WTC11 (cell line): ENCODE measurements at regions not wholly inside any gene's neighbourhood (a gene's known extent, or its start where the extent isn't known, plus 50 kb on each side); places are given as distances from the start of the nearest gene placed in this dataset.

Source experiments
- ATAC-seq: fragments of 200-7000 bp; cut with Tn5 transposase; 2 replicates; pipeline ENCODE4 v1.10.0; 2021; ENCODE audit warnings: mild to moderate bottlenecking, moderate library complexity
- CTCF ChIA-PET: fragments of 300-600 bp; sonication (Branson Sonifier 250); formaldehyde crosslinking; loops from one replicate; lab custom pipeline; 2021; ENCODE audit warnings: antibody characterized with exemption; lab: Charles Lee
- POLR2A ChIA-PET: fragments of 350-600 bp; sonication (Branson Sonifier 250); formaldehyde crosslinking; loops from one replicate; lab custom pipeline; 2021; ENCODE audit warnings: antibody characterized with exemption; lab: Charles Lee
- DNase-seq: peaks from one replicate; pipeline ENCODE4 v3.0.0; 2021; ENCODE audit warnings: low spot score
- H3K27ac Mint-ChIP-seq: 2 replicates; pipeline ENCODE4 v1.8.0; 2021; ENCODE audit warnings: mixed read lengths
- H3K27me3 Mint-ChIP-seq: 2 replicates; pipeline ENCODE4 v1.8.0; 2021; ENCODE audit warnings: low read depth, mild to moderate bottlenecking, moderate library complexity, mixed read lengths
- H3K36me3 Mint-ChIP-seq: 2 replicates; pipeline ENCODE4 v1.8.0; 2021; ENCODE audit warnings: mixed read lengths
- H3K4me1 Mint-ChIP-seq: 2 replicates; pipeline ENCODE4 v1.8.0; 2022; ENCODE audit warnings: mixed read lengths
- H3K4me3 Mint-ChIP-seq: 2 replicates; pipeline ENCODE4 v1.8.0; 2021; ENCODE audit warnings: mild to moderate bottlenecking, moderate library complexity, mixed read lengths
- H3K9me3 Mint-ChIP-seq: 2 replicates; pipeline ENCODE4 v1.8.0; 2021; ENCODE audit warnings: mixed read lengths
- AFF4 ChIP-seq: sonication (generic); formaldehyde crosslinking; IDR thresholded peaks from 2 replicates; pipeline ENCODE4 v1.8.1; 2023; ENCODE audit warnings: mild to moderate bottlenecking, missing genetic modification reagents, borderline replicate concordance
- CDX4 ChIP-seq: fragments of 250-450 bp; sonication (Bioruptor Pico); IDR thresholded peaks from 2 replicates; pipeline ENCODE4 v1.9.0; 2021; ENCODE audit warnings: moderate library complexity, mild to moderate bottlenecking, inconsistent platforms, borderline replicate concordance
- GABPB1 ChIP-seq: sonication (generic); formaldehyde crosslinking; IDR thresholded peaks from 2 replicates; pipeline ENCODE4 v1.8.1; 2023; ENCODE audit warnings: mild to moderate bottlenecking, missing genetic modification reagents
- GRHL2 ChIP-seq: fragments of 250-450 bp; sonication (Bioruptor Pico); IDR thresholded peaks from 2 replicates; pipeline ENCODE4 v1.8.0; 2022; ENCODE audit warnings: mild to moderate bottlenecking, moderate library complexity; ENCODE audit not compliant: insufficient replicate concordance, severe bottlenecking
- MXD4 ChIP-seq: fragments of 250-450 bp; sonication (Bioruptor Pico); IDR thresholded peaks from 2 replicates; pipeline ENCODE4 v1.8.0; 2021; ENCODE audit warnings: mild to moderate bottlenecking, moderate library complexity, borderline replicate concordance
- NFE2L1 ChIP-seq: sonication (generic); formaldehyde crosslinking; IDR thresholded peaks from 2 replicates; pipeline ENCODE4 v1.8.1; 2023; ENCODE audit warnings: missing genetic modification reagents
- TP53 ChIP-seq: sonication (generic); formaldehyde crosslinking; IDR thresholded peaks from 2 replicates; pipeline ENCODE4 v1.8.1; 2023; ENCODE audit warnings: mild to moderate bottlenecking, missing genetic modification reagents
- USF1 ChIP-seq: sonication (generic); formaldehyde crosslinking; IDR thresholded peaks from 2 replicates; pipeline ENCODE4 v1.8.0; 2022; ENCODE audit warnings: mild to moderate bottlenecking, missing genetic modification reagents
- ZNF263 ChIP-seq: sonication (generic); formaldehyde crosslinking; IDR thresholded peaks from 2 replicates; pipeline ENCODE4 v1.8.1; 2022; ENCODE audit warnings: low read depth, mild to moderate bottlenecking, moderate library complexity, missing genetic modification reagents
- ZNF423 ChIP-seq: fragments of 250-450 bp; sonication (Bioruptor Pico); IDR thresholded peaks from 2 replicates; pipeline ENCODE4 v2.1.2; 2022; ENCODE audit warnings: mild to moderate bottlenecking, moderate library complexity
- ZNF425 ChIP-seq: fragments of 250-450 bp; sonication (Bioruptor Pico); conservative IDR thresholded peaks from 2 replicates; pipeline ENCODE4 v1.9.0; 2021; ENCODE audit warnings: mild to moderate bottlenecking
- ZNF532 ChIP-seq: fragments of 250-450 bp; sonication (Bioruptor Pico); IDR thresholded peaks from 2 replicates; pipeline ENCODE4 v1.9.0; 2021; ENCODE audit warnings: mild to moderate bottlenecking, borderline replicate concordance
- ZNF671 ChIP-seq: fragments of 250-450 bp; sonication (Bioruptor Pico); IDR thresholded peaks from 2 replicates; pipeline ENCODE4 v1.8.0; 2021; ENCODE audit warnings: mild to moderate bottlenecking
- ZSCAN18 ChIP-seq: fragments of 250-450 bp; sonication (Bioruptor Pico); IDR thresholded peaks from 2 replicates; pipeline ENCODE4 v2.1.2; 2022; ENCODE audit warnings: mild to moderate bottlenecking, moderate library complexity

GRCh38 chr7:132708470-132708869 is 132.2 kb upstream of the PLXNA4 start:
- H3K36me3 Mint-ChIP-seq, result no peaks in the 10 kb centered on the region
- H3K9me3 Mint-ChIP-seq, result no peaks in the 10 kb centered on the region
- H3K4me3 Mint-ChIP-seq, result no peak overlapping the region
- H3K27ac Mint-ChIP-seq, result no peak overlapping the region
- TF ChIP-seq USF1 (CRISPR knock-in tag) (no peak), GABPB1 (no peak), NFE2L1 (no peak)
- H3K27me3 Mint-ChIP-seq, result no peaks in the 10 kb centered on the region; the same call in 1 of the 2 replicates
- DNase-seq, result no peak
- H3K4me1 Mint-ChIP-seq, result peaks cover 2% of the 10 kb centered on the region; the same call in 1 of the 2 replicates
- ChIA-PET POLR2A (no interaction called here), CTCF (no interaction called here)
- ATAC-seq, result no peak

GRCh38 chr7:132705146-132705545 is 128.9 kb upstream of the PLXNA4 start:
- DNase-seq (no peak), ATAC-seq (no peak)
- Mint-ChIP-seq H3K4me1 (peaks cover 2% of the 10 kb centered on the region; the same call in 1 of the 2 replicates), H3K36me3 (no peaks in the 10 kb centered on the region), H3K27ac (no peak overlapping the region), H3K9me3 (peaks cover 6% of the 10 kb centered on the region), H3K4me3 (no peak overlapping the region), H3K27me3 (no peaks in the 10 kb centered on the region; the same call in 1 of the 2 replicates)
- TF ChIP-seq ZSCAN18 (CRISPR knock-in tag), result no peak
- POLR2A ChIA-PET, result no interaction called here
- CTCF ChIA-PET, result interaction anchor here (0.8 kb wide), 1 partner anchor 8 kb away, joined by 3 read pairs; no protein-coding TSS in a partner anchor

- Mint-ChIP-seq H3K27ac (no peak overlapping the region), H3K9me3 (peaks cover 6% of the 10 kb centered on the region), H3K27me3 (no peaks in the 10 kb centered on the region; the same call in 1 of the 2 replicates), H3K4me1 (peaks cover 2% of the 10 kb centered on the region; the same call in 1 of the 2 replicates), H3K36me3 (no peaks in the 10 kb centered on the region), H3K4me3 (no peak overlapping the region)
- ChIA-PET CTCF (interaction anchor here (0.5 to 1.3 kb wide), 6 partner anchors 10 to 347 kb away, joined by 3 to 4 read pairs (median 3); no protein-coding TSS in a partner anchor), POLR2A (interaction anchor here (0.7 kb wide), 1 partner anchor 218 kb away, joined by 3 read pairs; no protein-coding TSS in a partner anchor)
- peak; percentile 44 for DNase-seq
- ATAC-seq, result peak; percentile 69
- no peak for TF ChIP-seq ZNF671
- TF ChIP-seq AFF4 (CRISPR knock-in tag), result no peak
- TF ChIP-seq ZSCAN18 (CRISPR knock-in tag), result no peak
- no peak for TF ChIP-seq ZNF425 (CRISPR knock-in tag)
- TF ChIP-seq CDX4 (CRISPR knock-in tag), result no peak
- no peak for TF ChIP-seq ZNF263
- no peak for TF ChIP-seq MXD4 (CRISPR knock-in tag)
- TF ChIP-seq ZNF532, result no peak
- TF ChIP-seq TP53 (CRISPR knock-in tag), result no peak
- TF ChIP-seq ZNF423 (CRISPR knock-in tag), result no peak
- no peak for TF ChIP-seq GRHL2 (CRISPR knock-in tag)
Observed at GRCh38 chr7:132703742-132704141, 127.5 kb upstream of the PLXNA4 start.
